Parathyroid adenoma (tissue), 2 donors: ENCODE measurements at regions not wholly inside any gene's neighbourhood (a gene's known extent, or its start where the extent isn't known, plus 50 kb on each side); places are given as distances from the start of the nearest gene placed in this dataset.

ENCODE experiments used
- H2AFZ ChIP-seq: fragments of 300-600 bp; sonication (generic); one replicate; pipeline ENCODE4 v1.7.0; 2017; ENCODE audit warnings: antibody characterized with exemption, mild to moderate bottlenecking
- H3K27ac ChIP-seq: fragments of 300-600 bp; sonication (generic); one replicate; pipeline ENCODE4 v1.7.0; 2017
- H3K27me3 ChIP-seq: fragments of 300-600 bp; sonication (generic); one replicate; pipeline ENCODE4 v1.7.0; 2017; ENCODE audit warnings: low read length; ENCODE audit not compliant: control insufficient read depth, insufficient read depth
- H3K36me3 ChIP-seq: fragments of 300-600 bp; sonication (generic); one replicate; pipeline ENCODE4 v1.7.0; 2017; ENCODE audit warnings: low read length; ENCODE audit not compliant: control insufficient read depth, insufficient read depth
- H3K4me1 ChIP-seq: fragments of 300-600 bp; sonication (generic); one replicate; pipeline ENCODE4 v1.7.0; 2017; ENCODE audit warnings: control low read depth
- H3K4me2 ChIP-seq: fragments of 300-600 bp; sonication (generic); one replicate; pipeline ENCODE4 v1.7.0; 2017; ENCODE audit warnings: low read length
- H3K4me3 ChIP-seq: fragments of 300-600 bp; sonication (generic); one replicate; pipeline ENCODE4 v1.7.0; 2017; ENCODE audit warnings: low read depth, low read length
- H3K79me2 ChIP-seq: fragments of 300-600 bp; sonication (generic); one replicate; pipeline ENCODE4 v1.7.0; 2017; ENCODE audit warnings: control low read depth
- H3K9ac ChIP-seq: fragments of 300-600 bp; sonication (generic); one replicate; pipeline ENCODE4 v1.7.0; 2017; ENCODE audit warnings: mild to moderate bottlenecking
- H3K9me3 ChIP-seq: fragments of 300-600 bp; sonication (generic); one replicate; pipeline ENCODE4 v1.7.0; 2017; ENCODE audit warnings: low read length; ENCODE audit not compliant: control insufficient read depth
- CTCF ChIP-seq: fragments of 300-600 bp; sonication (generic); IDR thresholded peaks from one replicate; pipeline ENCODE4 v1.7.0; 2017; ENCODE audit warnings: antibody characterized with exemption, mild to moderate bottlenecking
- donor health status: primary hyperparathyroidism.

- no peak overlapping the region for H3K27ac ChIP-seq
- no peak overlapping the region for H3K9ac ChIP-seq
- H3K4me3 ChIP-seq = no peak overlapping the region
- H2AFZ ChIP-seq = no peak overlapping the region
- H3K36me3 ChIP-seq = no peaks in the 10 kb centered on the region
- no peak overlapping the region for H3K4me2 ChIP-seq
- no peak for TF ChIP-seq CTCF
- no peaks in the 10 kb centered on the region for H3K79me2 ChIP-seq
- no peaks in the 10 kb centered on the region for H3K27me3 ChIP-seq
- no peaks in the 10 kb centered on the region for H3K9me3 ChIP-seq
- H3K4me1 ChIP-seq = no peaks in the 10 kb centered on the region
These were observed 79.6 kb upstream of the NYAP2 start for GRCh38 chr2:225319872-225320271.

DNA sequence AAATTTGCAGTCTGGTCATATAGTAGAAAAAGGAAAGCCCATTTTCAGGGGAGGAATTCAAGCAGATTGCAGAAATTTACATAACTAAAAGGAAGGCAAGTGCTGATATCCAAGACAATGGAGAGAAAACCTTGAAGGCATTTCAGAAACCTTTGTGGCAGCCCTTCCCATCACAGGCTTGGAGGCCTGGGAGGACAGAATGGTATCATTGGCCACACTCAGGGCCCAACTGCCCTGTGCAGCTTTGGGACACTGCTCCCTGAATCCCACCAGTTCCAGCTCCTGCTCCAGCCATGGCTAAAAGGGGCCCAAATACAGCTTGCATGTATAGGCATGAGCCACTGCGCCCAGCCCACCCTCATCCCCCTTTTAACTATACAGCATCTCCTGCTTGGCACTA, 81.1 kb upstream of the NYAP2 start:
- TF ChIP-seq CTCF = no peak
- H3K4me3 ChIP-seq = no peak overlapping the region

DNA sequence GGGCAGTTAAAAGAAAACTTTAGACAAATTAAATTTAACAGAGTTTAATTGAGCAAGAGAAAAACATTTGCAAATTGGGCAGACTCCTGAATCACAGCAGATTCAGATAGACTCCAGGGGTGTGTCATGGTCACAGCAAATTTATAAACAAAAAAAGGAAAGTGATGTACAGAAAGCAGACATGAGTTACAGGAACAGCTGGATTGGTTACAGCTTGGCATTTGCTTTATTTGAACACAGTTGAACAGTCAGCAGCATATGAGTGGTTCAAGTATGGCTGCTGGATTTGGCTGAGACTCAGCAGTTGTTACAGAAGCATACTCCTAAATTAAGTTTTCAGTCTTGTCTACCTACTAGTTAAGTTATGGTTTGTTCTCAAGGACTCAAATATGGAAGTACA, 82.3 kb upstream of the NYAP2 start:
- Histone ChIP-seq H3K9ac (no peak overlapping the region), H3K36me3 (no peaks in the 10 kb centered on the region), H3K4me2 (no peak overlapping the region), H3K9me3 (no peaks in the 10 kb centered on the region), H3K79me2 (no peaks in the 10 kb centered on the region), H3K4me1 (no peaks in the 10 kb centered on the region), H2AFZ (no peak overlapping the region), H3K27me3 (no peaks in the 10 kb centered on the region), H3K4me3 (no peak overlapping the region), H3K27ac (no peak overlapping the region)
- TF ChIP-seq CTCF = no peak

More for the DNA sequence above, 81.1 kb upstream of the NYAP2 start:
- H2AFZ ChIP-seq = no peak overlapping the region
- H3K9ac ChIP-seq = no peak overlapping the region
- H3K79me2 ChIP-seq = no peaks in the 10 kb centered on the region
- H3K27me3 ChIP-seq = no peaks in the 10 kb centered on the region
- H3K4me2 ChIP-seq = no peak overlapping the region
- no peaks in the 10 kb centered on the region for H3K9me3 ChIP-seq
- no peak overlapping the region for H3K27ac ChIP-seq
- no peaks in the 10 kb centered on the region for H3K4me1 ChIP-seq
- no peaks in the 10 kb centered on the region for H3K36me3 ChIP-seq

- Histone ChIP-seq H2AFZ (no peak overlapping the region), H3K36me3 (no peaks in the 10 kb centered on the region), H3K9ac (no peak overlapping the region), H3K27me3 (no peaks in the 10 kb centered on the region), H3K9me3 (no peaks in the 10 kb centered on the region), H3K4me3 (no peak overlapping the region), H3K4me1 (no peaks in the 10 kb centered on the region), H3K27ac (no peak overlapping the region), H3K79me2 (no peaks in the 10 kb centered on the region), H3K4me2 (no peak overlapping the region)
- TF ChIP-seq CTCF = no peak
These were observed 88.8 kb upstream of the NYAP2 start for GRCh38 chr2:225310745-225311144.

DNA sequence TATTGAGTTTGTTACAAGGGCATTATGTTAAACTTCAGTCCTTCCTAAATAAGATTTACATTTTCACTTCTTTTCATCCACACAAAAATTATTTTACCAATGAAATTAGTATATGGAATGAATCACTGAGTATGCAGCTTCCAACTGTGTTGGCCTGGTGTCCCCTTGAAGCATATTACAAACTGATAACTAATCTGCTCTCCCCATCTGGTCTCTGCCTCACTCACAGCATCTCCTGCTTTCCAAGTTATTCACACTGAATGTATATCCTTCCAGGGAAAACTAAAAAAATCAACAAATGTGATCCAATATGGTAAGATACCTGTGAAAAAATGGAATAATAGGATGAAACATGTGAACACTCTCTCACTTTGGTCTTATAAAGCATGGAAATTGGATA, 90.0 kb upstream of the NYAP2 start:
- H3K27me3 ChIP-seq = no peaks in the 10 kb centered on the region
- no peaks in the 10 kb centered on the region for H3K79me2 ChIP-seq
- H3K9me3 ChIP-seq = no peaks in the 10 kb centered on the region
- H3K27ac ChIP-seq = no peak overlapping the region
- H2AFZ ChIP-seq = no peak overlapping the region
- no peak overlapping the region for H3K4me2 ChIP-seq
- no peaks in the 10 kb centered on the region for H3K36me3 ChIP-seq
- H3K9ac ChIP-seq = no peak overlapping the region
- no peak overlapping the region for H3K4me3 ChIP-seq
- H3K4me1 ChIP-seq = no peaks in the 10 kb centered on the region
- no peak for TF ChIP-seq CTCF
